ENCODE measurements at regions not wholly inside any gene's neighbourhood (a gene's known extent, or its start where the extent isn't known, plus 50 kb on each side); places are given as distances from the start of the nearest gene placed in this dataset.

- ChIA-PET RAD21 (ENCODE audit: unreplicated experiment) (no interaction called here), SMC1A (ENCODE audit: uncharacterized antibody, unreplicated experiment) (interaction anchor here (0.8 kb wide), 1 partner anchor 112 kb away, joined by 3 read pairs; no protein-coding TSS in a partner anchor), POLR2A (interaction anchor here (0.6 to 0.8 kb wide), 2 partner anchors 30 to 268 kb away, joined by 3 read pairs; no protein-coding TSS in a partner anchor), CTCF (interaction anchor here (1.3 kb wide), 1 partner anchor 17 kb away, joined by 4 read pairs; no protein-coding TSS in a partner anchor)
- H3K4me2 ChIP-seq (ENCODE audit: control insufficient read depth, insufficient read depth) = no peak overlapping the region
- intact Hi-C loops (cut with micrococcal nuclease; ENCODE audit: unreplicated experiment) = no loop called here
- BruUV-seq (replicated peaks) = no TSS peak
- H3K9ac ChIP-seq (ENCODE audit: control insufficient read depth, insufficient read depth, low read length) = no peak overlapping the region
- no peak for FAIRE-seq
- no peaks in the 10 kb centered on the region for H4K20me1 ChIP-seq (ENCODE audit: control insufficient read depth, insufficient read depth)
- in situ Hi-C loops (cut with MboI) = no loop called here
- no peak for DNase-seq (ENCODE audit: low read depth, low spot score)
- H2AFZ ChIP-seq (ENCODE audit: control insufficient read depth, low read depth, low read length) = no peak overlapping the region
- no peaks in the 10 kb centered on the region for H3K4me1 ChIP-seq (ENCODE audit: control insufficient read depth, insufficient read depth, low read length)
- H3K27ac ChIP-seq (ENCODE audit: control insufficient read depth, insufficient read depth) = no peak overlapping the region
- no peak for ATAC-seq
- H3K79me2 ChIP-seq (ENCODE audit: control insufficient read depth, insufficient read depth, low read length) = no peaks in the 10 kb centered on the region
- H3K36me3 ChIP-seq (ENCODE audit: control insufficient read depth in 2 of 2, insufficient read depth in 2 of 2, low read length in 1 of 2) = no peaks in the 10 kb centered on the region
- WGBS (ENCODE audit: insufficient coverage, insufficient replicate concordance, low lambda C conversion rate, missing lambda C conversion rate) = 0% methylated on average over 2 of the region's 2 CpGs
- H3K4me3 ChIP-seq = no peak overlapping the region
- no peaks in the 10 kb centered on the region for H3K27me3 ChIP-seq (replicated peaks in 1 of 2; ENCODE audit: control insufficient read depth in 2 of 2, insufficient read depth in 2 of 2, low read length in 1 of 2)
- no peaks in the 10 kb centered on the region for H3K9me3 ChIP-seq (replicated peaks; ENCODE audit: control insufficient read depth, insufficient read depth, low read length)
- TF ChIP-seq SMARCA5 (IDR thresholded peaks at IDR 0.05) (no peak), ZSCAN29 (IDR thresholded peaks at IDR 0.05) (no peak), SUZ12 (IDR thresholded peaks at IDR 0.05; ENCODE audit: unreplicated experiment) (no peak), GABPA (IDR thresholded peaks at IDR 0.05; ENCODE audit: low read depth) (no peak), RBBP5 (conservative IDR thresholded peaks at IDR 0.05) (no peak), TCF7 (IDR thresholded peaks at IDR 0.05; ENCODE audit: borderline replicate concordance) (no peak), ZBTB40 (IDR thresholded peaks at IDR 0.05; ENCODE audit: borderline replicate concordance) (no peak), JUNB (IDR thresholded peaks at IDR 0.05) (no peak), NRF1 (conservative IDR thresholded peaks at IDR 0.05; ENCODE audit: low read depth, low read length) (no peak), MYC (IDR thresholded peaks at IDR 0.05; ENCODE audit: insufficient read depth, insufficient read length, insufficient replicate concordance, low read length, severe bottlenecking) (no peak), TARDBP (IDR thresholded peaks at IDR 0.05; ENCODE audit: borderline replicate concordance) (no peak), PKNOX1 (IDR thresholded peaks at IDR 0.05) (no peak), ZZZ3 (IDR thresholded peaks at IDR 0.05; ENCODE audit: control insufficient read depth, insufficient read length, low read depth) (no peak), RB1 (IDR thresholded peaks at IDR 0.05; ENCODE audit: borderline replicate concordance) (no peak), CUX1 (IDR thresholded peaks at IDR 0.05; ENCODE audit: insufficient replicate concordance, low read depth, low read length) (no peak)
Observed at GRCh38 chr13:68125087-68125480, 894.9 kb upstream of the PCDH9 start.
